ENCODE measurements at regions not wholly inside any gene's neighbourhood (a gene's known extent, or its start where the extent isn't known, plus 50 kb on each side); places are given as distances from the start of the nearest gene placed in this dataset.

DNA sequence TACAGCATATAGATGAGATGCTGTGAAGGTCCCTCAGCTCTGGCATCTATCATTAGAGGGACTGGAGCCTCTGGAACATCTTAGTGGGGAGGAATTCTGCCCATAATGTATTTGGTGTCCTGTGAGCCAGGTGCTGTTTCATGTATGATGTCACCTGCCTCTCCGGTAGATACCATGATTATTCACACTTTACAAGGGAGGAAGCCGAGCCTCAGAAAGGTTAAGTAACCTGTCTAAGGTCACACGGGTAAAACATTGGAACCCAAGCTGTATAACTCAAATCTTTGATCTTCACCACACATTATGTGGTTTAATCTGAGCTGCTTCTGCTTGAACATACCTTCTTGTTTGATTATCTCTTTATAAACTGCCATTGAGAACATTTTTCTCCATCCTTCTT is 442.8 kb downstream of the BCOR start:
- no peak for DNase-seq (ENCODE audit: low read depth)
- TF ChIP-seq, protein P1, sequence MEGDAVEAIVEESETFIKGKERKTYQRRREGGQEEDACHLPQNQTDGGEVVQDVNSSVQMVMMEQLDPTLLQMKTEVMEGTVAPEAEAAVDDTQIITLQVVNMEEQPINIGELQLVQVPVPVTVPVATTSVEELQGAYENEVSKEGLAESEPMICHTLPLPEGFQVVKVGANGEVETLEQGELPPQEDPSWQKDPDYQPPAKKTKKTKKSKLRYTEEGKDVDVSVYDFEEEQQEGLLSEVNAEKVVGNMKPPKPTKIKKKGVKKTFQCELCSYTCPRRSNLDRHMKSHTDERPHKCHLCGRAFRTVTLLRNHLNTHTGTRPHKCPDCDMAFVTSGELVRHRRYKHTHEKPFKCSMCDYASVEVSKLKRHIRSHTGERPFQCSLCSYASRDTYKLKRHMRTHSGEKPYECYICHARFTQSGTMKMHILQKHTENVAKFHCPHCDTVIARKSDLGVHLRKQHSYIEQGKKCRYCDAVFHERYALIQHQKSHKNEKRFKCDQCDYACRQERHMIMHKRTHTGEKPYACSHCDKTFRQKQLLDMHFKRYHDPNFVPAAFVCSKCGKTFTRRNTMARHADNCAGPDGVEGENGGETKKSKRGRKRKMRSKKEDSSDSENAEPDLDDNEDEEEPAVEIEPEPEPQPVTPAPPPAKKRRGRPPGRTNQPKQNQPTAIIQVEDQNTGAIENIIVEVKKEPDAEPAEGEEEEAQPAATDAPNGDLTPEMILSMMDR (IDR thresholded peaks at IDR 0.05; ENCODE audit: low read depth, low read length, missing control alignments): no peak
- no peak overlapping the region for H3K4me3 ChIP-seq (ENCODE audit: low read depth, low read length)
- in situ Hi-C loops (cut with HindIII; ENCODE audit: low sequenced_read_pairs): no loop called here

DNA sequence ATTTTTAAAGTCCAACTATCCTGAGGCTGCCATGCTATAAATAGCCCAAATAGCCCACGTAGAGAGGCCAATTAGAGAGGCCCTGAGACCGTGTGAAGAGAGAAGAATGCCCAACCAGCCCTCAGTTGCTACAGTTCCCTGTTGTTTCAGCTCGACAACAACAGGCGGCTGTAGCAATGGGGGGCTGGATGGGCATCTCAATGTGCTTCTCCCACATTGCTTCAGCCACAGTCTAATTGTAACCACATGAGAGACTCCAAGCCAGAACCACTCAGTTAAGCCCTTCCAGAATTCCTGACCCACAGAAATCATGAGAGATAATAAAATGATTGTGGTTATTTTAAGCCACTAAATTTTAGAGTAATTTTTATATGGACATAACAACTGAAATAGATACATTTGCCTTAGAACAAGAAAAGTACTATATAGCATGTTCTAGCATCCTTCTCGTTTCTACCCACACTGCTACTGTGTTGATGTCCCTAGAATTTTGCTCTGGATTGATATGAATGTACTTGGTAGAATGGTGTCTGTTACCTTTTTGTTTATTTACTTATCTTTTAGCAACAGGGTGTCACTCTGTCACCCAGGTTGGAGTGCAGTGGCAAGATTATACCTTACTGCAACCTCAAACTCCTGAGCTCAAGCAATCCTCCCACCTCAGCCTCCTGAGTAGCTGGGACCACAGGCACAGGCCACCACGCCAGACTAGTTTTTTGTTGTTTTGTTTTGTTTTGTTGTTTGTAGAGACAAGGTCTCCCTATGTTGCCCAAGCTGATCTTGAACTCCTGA is 436.4 kb downstream of the BCOR start:
- TF ChIP-seq, protein P1 (IDR thresholded peaks at IDR 0.05; ENCODE audit: low read depth, low read length, missing control alignments): no peak
- no peak for DNase-seq (ENCODE audit: low read depth)
- H3K4me3 ChIP-seq (ENCODE audit: low read depth, low read length): no peak overlapping the region
- in situ Hi-C loops (cut with HindIII; ENCODE audit: low sequenced_read_pairs): no loop called here

DNA sequence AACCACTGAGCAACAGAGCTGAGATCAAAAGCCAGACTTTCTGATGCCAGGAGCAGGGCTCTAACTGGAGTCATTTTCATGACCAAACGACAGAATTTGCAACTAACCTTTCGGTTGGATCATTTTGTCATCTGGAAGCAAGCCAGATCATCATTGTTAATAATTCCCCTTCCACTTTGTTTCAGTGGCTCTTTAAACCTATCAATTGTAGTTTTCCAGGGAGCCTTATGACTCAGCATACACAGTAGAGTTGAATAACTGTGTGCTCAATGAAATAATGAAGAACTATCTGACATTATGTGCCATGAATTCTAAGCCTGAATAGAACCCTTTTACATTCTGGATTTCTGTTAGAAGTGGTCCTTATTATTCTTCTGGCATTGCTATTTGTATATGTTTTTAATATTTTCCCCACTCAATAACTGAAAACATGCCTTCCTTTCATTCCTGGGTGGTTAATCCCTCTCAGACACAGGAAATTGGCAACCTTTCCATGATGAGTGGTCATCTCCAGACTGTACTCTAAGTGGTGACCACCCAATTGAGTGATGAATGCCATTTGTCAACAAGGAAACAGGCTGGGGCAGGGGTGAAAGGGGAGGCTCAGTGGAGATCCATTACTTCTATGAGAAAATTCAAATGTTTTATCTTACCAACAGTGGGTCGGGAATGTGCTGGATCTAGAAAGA is 431.8 kb downstream of the BCOR start:
- in situ Hi-C loops (cut with HindIII; ENCODE audit: low sequenced_read_pairs): no loop called here
- H3K4me3 ChIP-seq (ENCODE audit: low read depth, low read length): no peak overlapping the region
- DNase-seq (ENCODE audit: low read depth): no peak
- TF ChIP-seq, protein P1 (IDR thresholded peaks at IDR 0.05; ENCODE audit: low read depth, low read length, missing control alignments): no peak

DNA sequence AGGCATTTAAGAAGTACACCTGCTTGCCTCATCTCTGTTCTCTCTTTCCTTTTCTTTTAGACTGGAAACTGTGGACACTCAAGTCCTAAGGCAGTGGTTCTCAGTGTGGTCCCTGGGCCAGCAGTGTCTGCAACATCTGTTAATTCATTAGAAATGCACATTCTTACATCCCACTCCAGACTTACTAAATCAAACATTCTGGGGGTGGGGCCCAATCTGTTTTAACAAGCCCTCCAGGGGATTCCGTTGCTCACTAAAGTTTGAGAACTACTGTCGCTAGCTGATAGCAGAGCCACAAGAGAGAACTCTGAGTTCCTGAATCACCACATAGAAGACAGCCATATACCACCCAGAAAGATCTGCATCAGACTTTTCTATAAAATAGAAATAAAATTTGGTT is 430.6 kb downstream of the BCOR start:
- in situ Hi-C loops (cut with HindIII; ENCODE audit: low sequenced_read_pairs): no loop called here
- no peak overlapping the region for H3K4me3 ChIP-seq (ENCODE audit: low read depth, low read length)
- no peak for DNase-seq (ENCODE audit: low read depth)
- TF ChIP-seq, protein P1 (IDR thresholded peaks at IDR 0.05; ENCODE audit: low read depth, low read length, missing control alignments): no peak

DNA sequence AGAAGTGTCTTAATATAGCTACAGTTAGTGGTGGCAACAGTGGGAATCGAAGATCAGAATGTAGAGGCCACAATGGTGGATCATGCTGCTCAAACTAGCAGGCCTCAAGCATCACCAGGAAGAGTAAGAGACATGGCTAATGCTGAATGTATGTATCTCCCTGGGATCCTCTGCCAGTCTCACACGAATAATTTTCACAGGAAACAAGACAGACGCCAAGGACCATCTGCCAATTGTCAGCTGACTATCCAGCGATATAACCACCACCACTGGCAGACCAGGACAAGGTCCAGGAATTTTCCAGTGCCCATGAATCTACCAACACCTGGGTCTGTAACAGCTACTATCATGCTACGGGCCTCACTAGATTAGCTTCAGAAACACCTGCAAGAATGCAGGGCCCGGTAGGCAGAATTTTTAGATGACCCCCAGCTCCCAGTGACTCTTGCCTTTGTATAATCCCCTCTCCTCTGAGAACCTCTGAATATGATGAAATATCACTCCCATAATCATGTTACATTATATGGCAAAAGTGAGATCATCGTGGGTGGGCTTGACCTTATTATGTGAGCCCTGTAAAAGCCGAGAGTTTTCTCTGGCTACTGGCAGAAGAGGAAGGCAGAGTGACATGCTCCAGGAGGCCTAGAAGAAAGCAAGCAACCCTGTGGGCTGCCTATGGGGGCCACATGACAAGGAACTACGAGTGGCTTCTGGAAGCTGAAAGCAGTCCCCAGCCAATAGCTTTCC is 429.8 kb downstream of the BCOR start:
- no peak overlapping the region for H3K4me3 ChIP-seq (ENCODE audit: low read depth, low read length)
- TF ChIP-seq, protein P1 (IDR thresholded peaks at IDR 0.05; ENCODE audit: low read depth, low read length, missing control alignments): no peak
- DNase-seq (ENCODE audit: low read depth): no peak
- in situ Hi-C loops (cut with HindIII; ENCODE audit: low sequenced_read_pairs): no loop called here

DNA sequence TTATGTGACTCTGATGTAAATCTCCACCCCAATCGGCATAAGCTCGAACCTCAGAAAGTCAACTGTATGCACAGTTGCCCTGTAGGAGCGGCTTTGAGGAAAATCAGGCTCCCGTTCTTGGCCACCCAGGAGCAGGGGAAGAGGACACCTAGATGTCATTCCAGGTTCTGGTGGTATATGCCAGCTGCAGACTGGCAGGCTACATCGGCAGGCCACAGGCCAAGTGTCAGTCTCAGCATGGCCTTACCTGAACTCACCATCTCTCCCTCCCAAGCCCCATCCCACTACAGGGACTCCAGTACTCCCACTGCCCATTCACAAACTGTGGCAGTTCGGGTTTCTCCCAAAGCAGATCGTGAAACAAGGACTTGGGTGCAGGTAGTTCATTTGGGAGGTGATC is 428.1 kb downstream of the BCOR start:
- no peak overlapping the region for H3K4me3 ChIP-seq (ENCODE audit: low read depth, low read length)
- in situ Hi-C loops (cut with HindIII; ENCODE audit: low sequenced_read_pairs): no loop called here
- DNase-seq (ENCODE audit: low read depth): no peak
- TF ChIP-seq, protein P1 (IDR thresholded peaks at IDR 0.05; ENCODE audit: low read depth, low read length, missing control alignments): no peak
